HK-2 (cell line): ENCODE measurements at regions not wholly inside any gene's neighbourhood (a gene's known extent, or its start where the extent isn't known, plus 50 kb on each side); places are given as distances from the start of the nearest gene placed in this dataset.

Source experiments
- DNase-seq: peaks from one replicate; pipeline ENCODE4 v3.0.0-alpha.2; 2018; ENCODE audit not compliant: unreplicated experiment

GRCh38 chr5:165624166-165624946 is 2118.9 kb downstream of the MAT2B start:
- DNase-seq = no peak

GRCh38 chr5:165626161-165626560 is 2120.7 kb downstream of the MAT2B start:
- no peak for DNase-seq

GRCh38 chr5:165627548-165628170 is 2122.2 kb downstream of the MAT2B start:
- DNase-seq = no peak

- DNase-seq = peak; percentile 44
Measured at GRCh38 chr5:165630261-165630778, 2124.9 kb downstream of the MAT2B start.

GRCh38 chr5:165631235-165631634 is 2125.8 kb downstream of the MAT2B start:
- no peak for DNase-seq

GRCh38 chr5:165642366-165642765 is 2136.9 kb downstream of the MAT2B start:
- no peak for DNase-seq

GRCh38 chr5:165665735-165666400 is 2160.4 kb downstream of the MAT2B start:
- DNase-seq = no peak

- DNase-seq = no peak
Measured at GRCh38 chr5:165673499-165673898, 2168.1 kb downstream of the MAT2B start.

- DNase-seq = no peak
Measured at GRCh38 chr5:165695796-165696195, 2190.4 kb downstream of the MAT2B start.

- DNase-seq = no peak
Measured at GRCh38 chr5:165705960-165706359, 2200.5 kb downstream of the MAT2B start.

GRCh38 chr5:165712011-165712410 is 2206.6 kb downstream of the MAT2B start:
- no peak for DNase-seq

- no peak for DNase-seq
Measured at GRCh38 chr5:165714598-165714997, 2209.2 kb downstream of the MAT2B start.

GRCh38 chr5:165720901-165721300 is 2215.5 kb downstream of the MAT2B start:
- DNase-seq = no peak

- DNase-seq = no peak
Measured at GRCh38 chr5:165722401-165722800, 2217.0 kb downstream of the MAT2B start.

GRCh38 chr5:165723931-165724330 is 2218.5 kb downstream of the MAT2B start:
- DNase-seq = no peak

GRCh38 chr5:165728425-165728824 is 2223.0 kb downstream of the MAT2B start:
- no peak for DNase-seq

- no peak for DNase-seq
Measured at GRCh38 chr5:165735388-165735787, 2230.0 kb downstream of the MAT2B start.

- no peak for DNase-seq
Measured at GRCh38 chr5:165739079-165739741, 2233.8 kb downstream of the MAT2B start.

GRCh38 chr5:165757791-165758190 is 2252.4 kb downstream of the MAT2B start:
- DNase-seq = no peak

GRCh38 chr5:165775111-165775510 is 2269.7 kb downstream of the MAT2B start:
- no peak for DNase-seq

- DNase-seq = no peak
Measured at GRCh38 chr5:165779505-165779904, 2274.1 kb downstream of the MAT2B start.

GRCh38 chr5:165780901-165781300 is 2275.5 kb downstream of the MAT2B start:
- DNase-seq = no peak
